GM12878 (cell line): ENCODE measurements at regions not wholly inside any gene's neighbourhood (a gene's known extent, or its start where the extent isn't known, plus 50 kb on each side); places are given as distances from the start of the nearest gene placed in this dataset.

Source experiments
- ATAC-seq: fragments of 200-7000 bp; cut with Tn5 transposase; 3 replicates; pipeline ENCODE4 v1.9.1; 2020; ENCODE audit warnings: mild to moderate bottlenecking, moderate library complexity
- BruUV-seq: library from RNA; stranded (reverse); fragments of 400-500 nt; replicated peaks from 2 replicates; lab custom pipeline; 2021; lab: Mats Ljungman, UMichigan
- CTCF ChIA-PET: fragments of 300-600 bp; sonication (Branson Sonifier 250); formaldehyde crosslinking; extraction: SDS; loops from one replicate; lab custom pipeline; 2021; ENCODE audit warnings: inconsistent platforms; lab: Yijun Ruan, JAX
- POLR2A ChIA-PET: fragments of 350-600 bp; formaldehyde crosslinking; extraction: SDS; loops from one replicate; lab custom pipeline; 2021; ENCODE audit warnings: inconsistent platforms; lab: Charles Lee
- RAD21 ChIA-PET: fragments of 300-600 bp; sonication (Branson Sonifier 250); formaldehyde crosslinking; loops from one replicate; lab custom pipeline; 2023; ENCODE audit warnings: antibody characterized with exemption; ENCODE audit not compliant: unreplicated experiment; lab: Charles Lee
- SMC1A ChIA-PET: fragments of 300-600 bp; sonication (Branson Sonifier 250); formaldehyde crosslinking; loops from one replicate; lab custom pipeline; 2023; ENCODE audit not compliant: unreplicated experiment, uncharacterized antibody; lab: Charles Lee
- DNase-seq: peaks from one replicate; pipeline ENCODE4 v3.0.0-alpha.2; 2011; ENCODE audit warnings: low read depth, low spot score
- FAIRE-seq: peaks from 3 replicates; lab custom pipeline; 2011; peaks lifted over from hg19 to GRCh38; lab: Jason Lieb, UNC
- H2AFZ ChIP-seq: 2 replicates; pipeline ENCODE4 v1.6.0; 2011; ENCODE audit warnings: low read depth, low read length, control low read depth; ENCODE audit not compliant: control insufficient read depth
- H3K27ac ChIP-seq: 2 replicates; pipeline ENCODE4 v1.5.1; 2011; ENCODE audit warnings: control low read depth; ENCODE audit not compliant: control insufficient read depth, insufficient read depth
- H3K27me3 ChIP-seq, 2 experiments: replicated peaks in 1 of 2; 2 replicates each; pipeline versions ENCODE4 v1.6.0 to v1.6.1; 2011; ENCODE audit warnings: low read length in 1 of 2; ENCODE audit not compliant: control insufficient read depth in 2 of 2, insufficient read depth in 2 of 2
- H3K36me3 ChIP-seq, 2 experiments: 2 replicates each; pipeline ENCODE4 v1.5.1; 2011; ENCODE audit warnings: low read length in 1 of 2; ENCODE audit not compliant: control insufficient read depth in 2 of 2, insufficient read depth in 2 of 2
- H3K4me1 ChIP-seq: 2 replicates; pipeline ENCODE4 v1.6.1; 2011; ENCODE audit warnings: mild to moderate bottlenecking, low read length, moderate library complexity, mixed read lengths; ENCODE audit not compliant: control insufficient read depth, insufficient read depth
- H3K4me2 ChIP-seq: 2 replicates; pipeline ENCODE4 v1.6.0; 2011; ENCODE audit warnings: control low read depth; ENCODE audit not compliant: control insufficient read depth, insufficient read depth
- H3K4me3 ChIP-seq: fragments of 200-600 bp; sonication (generic); 2 replicates; pipeline ENCODE4 v1.5.1; 2016
- H3K79me2 ChIP-seq: 2 replicates; pipeline ENCODE4 v1.6.0; 2011; ENCODE audit warnings: low read length; ENCODE audit not compliant: control insufficient read depth, insufficient read depth
- H3K9ac ChIP-seq: 2 replicates; pipeline ENCODE4 v1.8.0; 2011; ENCODE audit warnings: low read length, control low read depth, mixed read lengths; ENCODE audit not compliant: control insufficient read depth, insufficient read depth
- H3K9me3 ChIP-seq: replicated peaks from 3 replicates; pipeline ENCODE4 v1.5.1; 2011; ENCODE audit warnings: mild to moderate bottlenecking, low read length; ENCODE audit not compliant: control insufficient read depth, insufficient read depth
- H4K20me1 ChIP-seq: 2 replicates; pipeline ENCODE4 v1.6.0; 2011; ENCODE audit not compliant: control insufficient read depth, insufficient read depth
- ETV6 ChIP-seq, 2 experiments: fragments of 450-650 bp in 1 of 2; IDR thresholded peaks in 1 of 2; conservative IDR thresholded peaks in 1 of 2; 2 replicates each; pipeline ENCODE4 v1.6.1; 2014; ENCODE audit warnings: antibody characterized with exemption in 1 of 2, borderline replicate concordance in 1 of 2, low read depth in 1 of 2, mild to moderate bottlenecking in 1 of 2, moderate library complexity in 1 of 2
- IRF4 ChIP-seq: IDR thresholded peaks from 2 replicates; pipeline ENCODE4 v1.6.1; 2011; ENCODE audit warnings: low read depth, low read length
- JUND ChIP-seq: IDR thresholded peaks from 2 replicates; pipeline ENCODE4 v1.6.1; 2012; ENCODE audit warnings: low read depth, mild to moderate bottlenecking, low read length, improper control_type of control experiment, moderate library complexity
- RAD51 ChIP-seq: fragments of 450-650 bp; IDR thresholded peaks from 2 replicates; pipeline ENCODE4 v1.6.1; 2016; ENCODE audit warnings: moderate library complexity, mild to moderate bottlenecking, inconsistent platforms
- RFX5 ChIP-seq: IDR thresholded peaks from 2 replicates; pipeline ENCODE4 v1.6.1; 2011; ENCODE audit warnings: low read depth, low read length, improper control_type of control experiment
- SMAD1 ChIP-seq: fragments of 450-650 bp; IDR thresholded peaks from 2 replicates; pipeline ENCODE4 v1.6.1; 2018; ENCODE audit warnings: mild to moderate bottlenecking, low read depth; ENCODE audit not compliant: partially characterized antibody
- SREBF2 ChIP-seq: IDR thresholded peaks from 2 replicates; pipeline ENCODE4 v1.6.1; 2012; ENCODE audit warnings: mild to moderate bottlenecking, low read length
- YBX1 ChIP-seq: fragments of 450-650 bp; IDR thresholded peaks from 2 replicates; pipeline ENCODE4 v1.6.1; 2016; ENCODE audit warnings: antibody characterized with exemption
- WGBS: methylation state at CpG from one replicate; pipeline ENCODE4 v1.1.6; 2016; ENCODE audit warnings: low lambda C conversion rate; ENCODE audit not compliant: insufficient replicate concordance, insufficient coverage; ENCODE audit errors: missing lambda C conversion rate; 5-methylcytosine and 5-hydroxymethylcytosine counted together
- in situ Hi-C: fragments of 300-500 bp; cut with MboI; formaldehyde crosslinking; loops from 9 replicates; pipeline ENCODE4 v1.14.3; 2018; ENCODE audit warnings: mixed read lengths
- intact Hi-C: fragments of 100-400 bp; cut with micrococcal nuclease; formaldehyde crosslinking; loops from one replicate; pipeline ENCODE4 v1.14.2; 2022; ENCODE audit not compliant: unreplicated experiment
- TF ChIP-seq, protein P1 (sequence below): fragments of 450-650 bp; IDR thresholded peaks from 2 replicates; pipeline ENCODE4 v1.6.1; 2017; ENCODE audit warnings: low read depth, mild to moderate bottlenecking, moderate library complexity

DNA sequence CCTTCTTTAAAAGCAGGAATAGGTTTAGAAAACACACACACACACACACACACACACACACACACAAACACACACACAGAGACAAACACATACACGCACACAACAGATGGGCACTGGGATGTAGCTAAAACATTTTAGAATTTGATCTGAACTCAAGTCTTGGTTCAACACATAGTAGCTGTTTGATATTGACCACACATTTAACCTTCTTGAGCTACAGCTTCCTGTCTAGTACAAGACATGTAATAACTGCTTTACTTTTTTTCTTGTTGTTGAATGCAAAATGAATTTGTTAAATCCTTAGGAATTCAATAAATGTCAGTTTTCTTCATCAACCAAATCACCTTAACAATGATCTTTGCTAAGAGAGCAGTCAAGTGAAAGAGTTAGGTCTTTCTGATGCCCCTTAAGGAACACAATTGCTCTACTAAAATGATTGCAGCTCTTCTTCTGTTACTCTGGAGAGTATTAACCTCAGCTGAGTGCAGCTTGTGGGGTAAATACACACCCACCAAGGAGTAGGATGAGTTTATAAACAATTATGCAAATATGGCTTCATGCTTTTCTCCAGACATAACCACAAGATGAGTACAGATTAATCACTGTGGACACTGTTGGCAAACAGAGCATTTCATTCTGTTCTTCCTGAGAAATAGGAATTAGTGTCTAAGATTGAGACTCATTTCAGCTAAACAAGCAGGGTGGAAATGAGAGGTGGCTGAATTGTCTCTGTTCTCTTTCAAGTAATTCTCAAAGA, 302.9 kb upstream of the PAPPA start:
- TF ChIP-seq RAD51 (no peak), SMAD1 (no peak), SREBF2 (no peak), YBX1 (no peak), ETV6 (conservative IDR thresholded peaks at IDR 0.05 in 1 of 2, IDR thresholded peaks at IDR 0.05 in 1 of 2; ENCODE audit: borderline replicate concordance in 1 of 2, low read depth in 1 of 2) (no peak), IRF4 (no peak), RFX5 (no peak), JUND (no peak)
- TF ChIP-seq, protein P1, sequence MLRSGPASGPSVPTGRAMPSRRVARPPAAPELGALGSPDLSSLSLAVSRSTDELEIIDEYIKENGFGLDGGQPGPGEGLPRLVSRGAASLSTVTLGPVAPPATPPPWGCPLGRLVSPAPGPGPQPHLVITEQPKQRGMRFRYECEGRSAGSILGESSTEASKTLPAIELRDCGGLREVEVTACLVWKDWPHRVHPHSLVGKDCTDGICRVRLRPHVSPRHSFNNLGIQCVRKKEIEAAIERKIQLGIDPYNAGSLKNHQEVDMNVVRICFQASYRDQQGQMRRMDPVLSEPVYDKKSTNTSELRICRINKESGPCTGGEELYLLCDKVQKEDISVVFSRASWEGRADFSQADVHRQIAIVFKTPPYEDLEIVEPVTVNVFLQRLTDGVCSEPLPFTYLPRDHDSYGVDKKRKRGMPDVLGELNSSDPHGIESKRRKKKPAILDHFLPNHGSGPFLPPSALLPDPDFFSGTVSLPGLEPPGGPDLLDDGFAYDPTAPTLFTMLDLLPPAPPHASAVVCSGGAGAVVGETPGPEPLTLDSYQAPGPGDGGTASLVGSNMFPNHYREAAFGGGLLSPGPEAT = no peak
- RAD21 ChIA-PET = no interaction called here
- H3K27me3 ChIP-seq = no peaks in the 10 kb centered on the region
- POLR2A ChIA-PET = no interaction called here
- no peak overlapping the region for H3K27ac ChIP-seq
- in situ Hi-C loops (no loop called here), intact Hi-C loops (no loop called here)
- no peak overlapping the region for H2AFZ ChIP-seq
- DNase-seq = no peak
- no peak overlapping the region for H3K4me2 ChIP-seq
- no peaks in the 10 kb centered on the region for H3K36me3 ChIP-seq
- H3K4me1 ChIP-seq = no peaks in the 10 kb centered on the region
- SMC1A ChIA-PET = no interaction called here
- no peak for ATAC-seq
- H4K20me1 ChIP-seq = no peaks in the 10 kb centered on the region
- no peak overlapping the region for H3K4me3 ChIP-seq
- WGBS = 0% methylated on average over 1 of the region's 1 CpG
- no TSS peak for BruUV-seq
- FAIRE-seq = no peak
- CTCF ChIA-PET = interaction anchor here (0.9 kb wide), 1 partner anchor 10 kb away, joined by 4 read pairs; no protein-coding TSS in a partner anchor
- no peaks in the 10 kb centered on the region for H3K79me2 ChIP-seq
- H3K9ac ChIP-seq = no peak overlapping the region
- H3K9me3 ChIP-seq = no peaks in the 10 kb centered on the region
